ENCODE measurements at regions not wholly inside any gene's neighbourhood (a gene's known extent, or its start where the extent isn't known, plus 50 kb on each side); places are given as distances from the start of the nearest gene placed in this dataset.

DNA sequence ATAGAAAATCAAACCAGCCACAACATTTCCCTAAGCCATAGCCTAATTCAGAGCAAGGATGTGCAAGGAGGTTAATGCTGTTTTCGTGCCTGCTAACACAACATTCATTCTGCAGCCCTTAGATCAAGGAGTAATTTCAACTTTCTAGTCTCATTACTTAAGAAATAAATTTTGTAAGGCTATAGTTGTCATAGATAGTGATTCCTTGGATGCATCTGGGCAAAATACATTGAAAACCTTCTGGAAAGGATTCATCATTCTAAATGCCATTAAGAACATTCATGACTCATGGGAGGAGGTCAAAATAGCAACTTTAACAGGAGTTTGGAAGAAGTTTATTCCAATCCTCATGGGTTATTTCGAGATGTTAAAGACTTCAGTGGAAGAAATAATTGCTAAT lies 283.2 kb downstream of the RPAP3 start:
- 45 to 66% (median 64%) methylated on average over 2 of the region's 2 CpGs for WGBS, 3 donors
- intact Hi-C loops (cut with DNase I), result no loop called here
- Histone ChIP-seq H3K36me3 (no peaks in the 10 kb centered on the region), H3K27ac (no peak overlapping the region), H3K4me3 (no peak overlapping the region), H3K27me3 (no peaks in the 10 kb centered on the region), H3K4me1 (ENCODE audit: insufficient read depth) (no peaks in the 10 kb centered on the region), H3K9me3 (no peaks in the 10 kb centered on the region)
- no peak for DNase-seq
- no peak for TF ChIP-seq EP300 (IDR thresholded peaks at IDR 0.05)
- TF ChIP-seq, protein P1, sequence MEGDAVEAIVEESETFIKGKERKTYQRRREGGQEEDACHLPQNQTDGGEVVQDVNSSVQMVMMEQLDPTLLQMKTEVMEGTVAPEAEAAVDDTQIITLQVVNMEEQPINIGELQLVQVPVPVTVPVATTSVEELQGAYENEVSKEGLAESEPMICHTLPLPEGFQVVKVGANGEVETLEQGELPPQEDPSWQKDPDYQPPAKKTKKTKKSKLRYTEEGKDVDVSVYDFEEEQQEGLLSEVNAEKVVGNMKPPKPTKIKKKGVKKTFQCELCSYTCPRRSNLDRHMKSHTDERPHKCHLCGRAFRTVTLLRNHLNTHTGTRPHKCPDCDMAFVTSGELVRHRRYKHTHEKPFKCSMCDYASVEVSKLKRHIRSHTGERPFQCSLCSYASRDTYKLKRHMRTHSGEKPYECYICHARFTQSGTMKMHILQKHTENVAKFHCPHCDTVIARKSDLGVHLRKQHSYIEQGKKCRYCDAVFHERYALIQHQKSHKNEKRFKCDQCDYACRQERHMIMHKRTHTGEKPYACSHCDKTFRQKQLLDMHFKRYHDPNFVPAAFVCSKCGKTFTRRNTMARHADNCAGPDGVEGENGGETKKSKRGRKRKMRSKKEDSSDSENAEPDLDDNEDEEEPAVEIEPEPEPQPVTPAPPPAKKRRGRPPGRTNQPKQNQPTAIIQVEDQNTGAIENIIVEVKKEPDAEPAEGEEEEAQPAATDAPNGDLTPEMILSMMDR (IDR thresholded peaks at IDR 0.05), result no peak
- TF ChIP-seq POLR2A (IDR thresholded peaks at IDR 0.05), result no peak

DNA sequence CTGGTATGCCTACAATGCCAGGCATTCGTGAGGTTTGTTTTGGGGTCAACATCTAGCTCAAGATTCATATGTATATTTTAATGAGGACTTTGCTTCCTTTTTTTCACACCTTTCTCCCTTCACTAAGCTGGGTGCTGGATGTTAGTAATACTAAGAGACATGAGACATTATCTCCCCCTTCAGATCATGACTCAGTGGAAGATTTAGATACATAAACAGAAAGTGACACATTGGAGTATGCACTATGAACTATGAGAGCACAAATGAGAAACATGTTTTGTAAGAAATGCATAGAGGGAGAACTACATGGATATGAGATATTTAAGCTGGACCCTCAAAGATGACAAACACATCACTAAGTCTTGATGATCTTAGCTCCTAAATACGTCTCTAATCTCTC lies 286.3 kb downstream of the RPAP3 start:
- TF ChIP-seq POLR2A (IDR thresholded peaks at IDR 0.05), result no peak
- no peak for TF ChIP-seq EP300 (IDR thresholded peaks at IDR 0.05)
- TF ChIP-seq, protein P1 (IDR thresholded peaks at IDR 0.05), result no peak
- Histone ChIP-seq H3K27me3 (no peaks in the 10 kb centered on the region), H3K4me1 (ENCODE audit: insufficient read depth) (no peaks in the 10 kb centered on the region), H3K4me3 (no peak overlapping the region), H3K9me3 (no peaks in the 10 kb centered on the region), H3K27ac (no peak overlapping the region), H3K36me3 (no peaks in the 10 kb centered on the region)
- DNase-seq, result no peak
- 78 to 83% (median 80%) methylated on average over 2 of the region's 2 CpGs for WGBS, 3 donors
- intact Hi-C loops (cut with DNase I), result no loop called here

DNA sequence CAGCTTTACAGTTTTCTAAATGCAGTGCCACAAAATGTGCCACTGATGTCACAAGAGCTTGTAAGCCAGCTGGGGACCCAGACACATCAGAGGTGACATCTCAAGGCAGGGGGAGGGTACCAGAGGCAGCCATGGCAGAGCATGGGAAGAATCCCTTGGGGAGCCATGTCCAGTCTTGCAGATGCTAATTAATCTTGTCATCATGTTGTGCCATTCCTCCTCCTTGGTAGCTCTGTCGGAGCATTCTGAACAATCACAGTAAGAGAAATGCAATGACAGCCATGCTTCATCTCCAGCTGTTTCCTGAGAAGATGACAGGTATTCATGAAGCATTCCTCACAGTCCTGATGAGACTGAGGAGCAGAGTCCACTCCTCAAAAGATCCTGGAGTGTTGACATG lies 287.9 kb downstream of the RPAP3 start:
- DNase-seq, result no peak
- intact Hi-C loops (cut with DNase I), result no loop called here
- no peaks in the 10 kb centered on the region for H3K4me1 ChIP-seq (ENCODE audit: insufficient read depth)
- no peaks in the 10 kb centered on the region for H3K9me3 ChIP-seq
- TF ChIP-seq POLR2A (IDR thresholded peaks at IDR 0.05) (no peak), EP300 (IDR thresholded peaks at IDR 0.05) (no peak)
- TF ChIP-seq, protein P1 (IDR thresholded peaks at IDR 0.05), result no peak
- H3K27ac ChIP-seq, result no peak overlapping the region
- H3K27me3 ChIP-seq, result no peaks in the 10 kb centered on the region
- H3K4me3 ChIP-seq, result no peak overlapping the region
- WGBS, 3 donors, result 52 to 71% (median 61%) methylated on average over 1 of the region's 1 CpG
- no peaks in the 10 kb centered on the region for H3K36me3 ChIP-seq

DNA sequence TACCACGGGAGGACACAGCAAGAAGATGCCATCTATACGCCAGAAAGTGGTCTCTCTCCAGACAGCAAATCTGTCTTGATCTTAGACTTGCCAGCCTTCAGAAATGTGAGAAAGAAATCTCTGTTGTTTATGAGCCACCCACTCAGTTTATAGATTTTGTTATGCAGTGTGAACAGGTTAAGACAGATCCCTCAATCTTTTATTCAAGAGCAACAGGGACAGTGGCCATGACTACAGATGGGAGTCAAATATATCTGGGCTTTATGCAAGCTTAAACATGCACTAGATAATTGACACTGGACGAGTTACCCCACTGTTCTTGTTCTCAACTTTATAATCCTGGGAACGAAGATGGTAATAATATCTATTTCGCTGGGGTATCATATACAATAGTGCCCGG lies 288.7 kb downstream of the RPAP3 start:
- H3K27me3 ChIP-seq, result no peaks in the 10 kb centered on the region
- intact Hi-C loops (cut with DNase I), result no loop called here
- no peaks in the 10 kb centered on the region for H3K36me3 ChIP-seq
- no peak for TF ChIP-seq EP300 (IDR thresholded peaks at IDR 0.05)
- no peak for DNase-seq
- 52 to 61% (median 55%) methylated on average over 6 of the region's 6 CpGs for WGBS, 3 donors
- H3K27ac ChIP-seq, result no peak overlapping the region
- no peaks in the 10 kb centered on the region for H3K4me1 ChIP-seq (ENCODE audit: insufficient read depth)
- no peak overlapping the region for H3K4me3 ChIP-seq
- H3K9me3 ChIP-seq, result no peaks in the 10 kb centered on the region

DNA sequence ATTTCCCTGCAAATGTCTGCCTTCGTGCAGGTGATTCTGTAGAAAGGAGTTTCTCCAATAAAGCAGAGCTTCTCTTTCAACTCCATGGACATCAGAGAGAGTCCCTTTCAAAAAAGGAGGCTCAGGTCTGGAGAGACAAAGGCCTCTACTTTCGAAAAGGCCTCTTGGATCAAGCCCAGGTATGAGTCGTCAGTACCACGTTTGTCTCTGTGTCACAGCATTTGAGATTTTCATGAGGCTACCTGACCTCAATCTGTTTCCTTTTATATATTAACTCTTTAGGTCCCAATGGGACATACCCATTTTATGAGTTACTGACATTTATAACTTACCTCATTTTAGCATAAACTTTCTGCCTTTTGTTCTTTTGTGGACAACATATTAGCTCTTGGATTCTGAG lies 290.8 kb downstream of the RPAP3 start:
- 33 to 56% (median 53%) methylated on average over 4 of the region's 4 CpGs for whole genome bisulfite sequencing, 3 donors
- DNase-seq, result no peak
- Histone ChIP-seq H3K4me3 (no peak overlapping the region), H3K36me3 (no peaks in the 10 kb centered on the region), H3K9me3 (no peaks in the 10 kb centered on the region), H3K27me3 (no peaks in the 10 kb centered on the region), H3K4me1 (ENCODE audit: insufficient read depth) (no peaks in the 10 kb centered on the region), H3K27ac (no peak overlapping the region)
- TF ChIP-seq, protein P1 (IDR thresholded peaks at IDR 0.05), result no peak
- no peak for TF ChIP-seq EP300 (IDR thresholded peaks at IDR 0.05)
- TF ChIP-seq POLR2A (IDR thresholded peaks at IDR 0.05), result no peak
- intact Hi-C loops (cut with DNase I), result no loop called here
